ES-I3 (cell line): ENCODE measurements at regions not wholly inside any gene's neighbourhood (a gene's known extent, or its start where the extent isn't known, plus 50 kb on each side); places are given as distances from the start of the nearest gene placed in this dataset.

ENCODE experiments used
- H3K36me3 ChIP-seq: 2 replicates; pipeline ENCODE4 v1.6.1; 2013; ENCODE audit warnings: mild to moderate bottlenecking, low read length, control low read depth, moderate library complexity; ENCODE audit not compliant: insufficient read depth
- H3K4me1 ChIP-seq: 2 replicates; pipeline ENCODE4 v1.6.1; 2013; ENCODE audit warnings: mild to moderate bottlenecking, control low read depth, low read length; ENCODE audit not compliant: insufficient read depth
- H3K9ac ChIP-seq: 2 replicates; pipeline ENCODE4 v1.6.1; 2013; ENCODE audit warnings: low read depth, mild to moderate bottlenecking, low read length, moderate library complexity
- H3K9me3 ChIP-seq: 2 replicates; pipeline ENCODE4 v1.6.1; 2013; ENCODE audit warnings: mild to moderate bottlenecking, low read length, moderate library complexity; ENCODE audit not compliant: control insufficient read depth, insufficient read depth

- Histone ChIP-seq H3K9ac (no peak overlapping the region), H3K9me3 (no peaks in the 10 kb centered on the region), H3K36me3 (no peaks in the 10 kb centered on the region), H3K4me1 (peaks cover 6% of the 10 kb centered on the region)
These were observed 281.7 kb downstream of the SLCO4C1 start for GRCh38 chr5:102014371-102014770.

GRCh38 chr5:102010644-102011043, 285.4 kb downstream of the SLCO4C1 start:
- Histone ChIP-seq H3K4me1 (no peaks in the 10 kb centered on the region), H3K9ac (no peak overlapping the region), H3K36me3 (no peaks in the 10 kb centered on the region), H3K9me3 (no peaks in the 10 kb centered on the region)

GRCh38 chr5:101997235-101997634, 298.8 kb downstream of the SLCO4C1 start:
- Histone ChIP-seq H3K9ac (no peak overlapping the region), H3K36me3 (no peaks in the 10 kb centered on the region), H3K9me3 (no peaks in the 10 kb centered on the region), H3K4me1 (no peaks in the 10 kb centered on the region)

GRCh38 chr5:101995585-101995984, 300.5 kb downstream of the SLCO4C1 start:
- Histone ChIP-seq H3K36me3 (no peaks in the 10 kb centered on the region), H3K9me3 (no peaks in the 10 kb centered on the region), H3K4me1 (no peaks in the 10 kb centered on the region), H3K9ac (no peak overlapping the region)

GRCh38 chr5:101991486-101991885, 304.6 kb downstream of the SLCO4C1 start:
- Histone ChIP-seq H3K9ac (no peak overlapping the region), H3K4me1 (no peaks in the 10 kb centered on the region), H3K36me3 (no peaks in the 10 kb centered on the region), H3K9me3 (no peaks in the 10 kb centered on the region)

- Histone ChIP-seq H3K9ac (no peak overlapping the region), H3K36me3 (no peaks in the 10 kb centered on the region), H3K4me1 (no peaks in the 10 kb centered on the region), H3K9me3 (no peaks in the 10 kb centered on the region)
These were observed 306.4 kb downstream of the SLCO4C1 start for GRCh38 chr5:101989659-101990058.

- no peaks in the 10 kb centered on the region for H3K4me1 ChIP-seq
- H3K36me3 ChIP-seq, result no peaks in the 10 kb centered on the region
- no peak overlapping the region for H3K9ac ChIP-seq
- H3K9me3 ChIP-seq, result no peaks in the 10 kb centered on the region
These were observed 318.2 kb downstream of the SLCO4C1 start for GRCh38 chr5:101977729-101978345.

GRCh38 chr5:101976933-101977332, 319.2 kb downstream of the SLCO4C1 start:
- Histone ChIP-seq H3K36me3 (no peaks in the 10 kb centered on the region), H3K9me3 (no peaks in the 10 kb centered on the region), H3K4me1 (no peaks in the 10 kb centered on the region), H3K9ac (no peak overlapping the region)

GRCh38 chr5:101969742-101970141, 326.3 kb downstream of the SLCO4C1 start:
- Histone ChIP-seq H3K9me3 (no peaks in the 10 kb centered on the region), H3K36me3 (no peaks in the 10 kb centered on the region), H3K9ac (no peak overlapping the region), H3K4me1 (no peaks in the 10 kb centered on the region)

GRCh38 chr5:101966476-101966875, 329.6 kb downstream of the SLCO4C1 start:
- H3K4me1 ChIP-seq, result no peaks in the 10 kb centered on the region
- H3K9ac ChIP-seq, result no peak overlapping the region
- no peaks in the 10 kb centered on the region for H3K36me3 ChIP-seq
- H3K9me3 ChIP-seq, result no peaks in the 10 kb centered on the region

GRCh38 chr5:101955891-101956290, 340.2 kb downstream of the SLCO4C1 start:
- H3K9ac ChIP-seq, result no peak overlapping the region

GRCh38 chr5:101950019-101950418, 346.1 kb downstream of the SLCO4C1 start:
- Histone ChIP-seq H3K36me3 (no peaks in the 10 kb centered on the region), H3K9ac (no peak overlapping the region), H3K9me3 (no peaks in the 10 kb centered on the region), H3K4me1 (no peaks in the 10 kb centered on the region)

More at GRCh38 chr5:101955891-101956290, 340.2 kb downstream of the SLCO4C1 start:
- H3K36me3 ChIP-seq, result no peaks in the 10 kb centered on the region
- H3K9me3 ChIP-seq, result no peaks in the 10 kb centered on the region
- H3K4me1 ChIP-seq, result no peaks in the 10 kb centered on the region

- no peak overlapping the region for H3K9ac ChIP-seq
- peaks cover 6% of the 10 kb centered on the region; the same call in 1 of the 2 replicates for H3K4me1 ChIP-seq
- no peaks in the 10 kb centered on the region for H3K9me3 ChIP-seq
- no peaks in the 10 kb centered on the region for H3K36me3 ChIP-seq
These were observed 347.5 kb downstream of the SLCO4C1 start for GRCh38 chr5:101948615-101949014.

- H3K4me1 ChIP-seq, result peaks cover 11% of the 10 kb centered on the region; the same call in 1 of the 2 replicates
- H3K9ac ChIP-seq, result no peak overlapping the region
- no peaks in the 10 kb centered on the region for H3K36me3 ChIP-seq
- no peaks in the 10 kb centered on the region for H3K9me3 ChIP-seq
These were observed 352.3 kb downstream of the SLCO4C1 start for GRCh38 chr5:101943784-101944183.

GRCh38 chr5:101942321-101942882, 353.7 kb downstream of the SLCO4C1 start:
- Histone ChIP-seq H3K9ac (peak overlapping the region; percentile 31; the same call in 1 of the 2 replicates), H3K36me3 (no peaks in the 10 kb centered on the region), H3K4me1 (peaks cover 11% of the 10 kb centered on the region; the same call in 1 of the 2 replicates), H3K9me3 (no peaks in the 10 kb centered on the region)
